TTC549 (cell line): ENCODE measurements at regions not wholly inside any gene's neighbourhood (a gene's known extent, or its start where the extent isn't known, plus 50 kb on each side); places are given as distances from the start of the nearest gene placed in this dataset.
"Not testable (repeated sequence)": the region's sequence is repeated elsewhere in the genome, so short reads cannot be mapped to it uniquely, and the experiment has no call there.

Experiments
- FAIRE-seq: peaks from 2 replicates; lab custom pipeline; 2012; peaks lifted over from hg19 to GRCh38; lab: Jason Lieb, UNC

DNA sequence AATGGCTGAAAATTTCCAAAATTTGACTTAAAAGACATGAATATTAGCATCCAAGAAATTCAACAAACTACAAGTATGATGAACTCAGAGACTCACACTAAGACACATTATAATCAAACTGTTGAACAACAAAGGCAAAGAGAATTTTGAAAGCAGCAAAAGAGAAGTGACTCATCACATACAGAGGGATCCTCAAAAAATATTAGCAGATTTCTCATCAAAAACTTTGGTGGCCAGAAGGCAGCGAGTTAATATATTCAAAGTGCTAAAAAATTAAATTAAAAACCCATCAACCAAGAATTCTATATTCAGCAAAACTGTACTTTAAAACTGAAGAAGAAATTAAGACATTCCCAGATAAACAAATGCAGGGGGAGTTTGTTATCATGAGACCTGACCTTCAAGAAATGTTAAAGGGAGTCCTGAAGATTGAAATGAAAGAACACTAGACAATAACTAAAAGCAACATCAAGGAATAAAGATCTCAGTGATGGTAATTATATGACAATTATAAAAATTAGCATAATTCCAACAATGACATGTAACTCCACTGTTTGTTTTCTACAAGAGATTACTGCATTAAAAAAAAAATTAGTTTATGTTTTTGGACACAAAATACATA is 150.0 kb downstream of the RNASET2 start:
- no peak for FAIRE-seq

DNA sequence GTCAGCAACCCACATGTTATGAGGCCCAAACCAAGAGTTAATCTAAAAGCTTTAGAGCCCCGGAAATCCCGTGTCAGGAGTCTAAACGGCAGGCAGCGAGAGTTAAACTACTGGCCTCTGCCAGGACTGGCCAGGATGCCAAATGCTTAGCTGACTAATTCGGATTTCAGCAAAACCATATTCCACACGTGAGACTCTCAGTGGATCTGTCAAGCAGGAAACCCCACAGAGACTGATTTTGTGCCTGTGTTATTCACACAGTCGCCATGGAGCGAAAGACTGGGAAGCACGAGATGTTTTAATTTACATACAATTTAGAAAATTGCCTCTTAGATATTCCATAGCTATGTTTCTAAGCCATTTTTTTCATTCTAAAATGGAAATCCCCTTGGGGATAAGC is 152.9 kb downstream of the RNASET2 start:
- FAIRE-seq, result no peak

DNA sequence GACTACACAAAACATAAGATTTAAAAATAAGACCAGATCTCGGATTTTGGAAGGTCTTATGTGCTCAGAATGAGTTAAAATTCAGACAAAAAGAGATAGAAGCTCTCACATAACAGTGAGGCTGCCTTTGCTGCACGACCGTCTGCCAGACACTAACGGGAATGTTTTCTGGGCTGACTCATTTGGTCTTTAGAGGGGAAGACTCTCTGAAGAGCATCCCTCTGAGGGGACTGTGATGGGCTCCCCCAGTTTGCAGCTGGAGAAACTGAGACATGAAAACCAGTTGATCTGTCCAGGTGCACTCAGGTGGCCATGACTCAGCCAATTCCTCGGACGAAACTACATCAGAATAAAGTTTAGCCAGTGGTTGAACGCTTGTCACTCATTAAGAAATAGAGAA is 153.9 kb downstream of the RNASET2 start:
- FAIRE-seq, result no peak

DNA sequence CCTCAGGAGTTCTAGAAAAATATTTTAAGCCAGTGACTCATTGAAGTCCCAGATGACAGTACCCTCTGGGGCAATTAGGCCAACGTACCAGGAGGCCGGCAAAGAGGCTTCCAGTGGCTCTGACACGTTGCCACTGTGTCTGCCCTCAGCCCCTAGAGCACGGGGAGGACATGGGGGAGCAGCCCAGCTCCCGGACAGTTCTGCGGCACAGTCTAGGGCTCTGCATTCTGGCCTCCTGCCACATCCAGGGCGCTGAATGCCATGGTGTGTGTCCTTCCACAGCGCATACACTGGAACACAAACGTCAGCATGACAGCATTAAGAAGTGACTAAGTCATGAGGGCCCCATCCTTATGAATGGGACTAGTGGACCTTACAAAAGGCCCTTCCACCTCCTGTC is 156.2 kb downstream of the RNASET2 start:
- no peak for FAIRE-seq

DNA sequence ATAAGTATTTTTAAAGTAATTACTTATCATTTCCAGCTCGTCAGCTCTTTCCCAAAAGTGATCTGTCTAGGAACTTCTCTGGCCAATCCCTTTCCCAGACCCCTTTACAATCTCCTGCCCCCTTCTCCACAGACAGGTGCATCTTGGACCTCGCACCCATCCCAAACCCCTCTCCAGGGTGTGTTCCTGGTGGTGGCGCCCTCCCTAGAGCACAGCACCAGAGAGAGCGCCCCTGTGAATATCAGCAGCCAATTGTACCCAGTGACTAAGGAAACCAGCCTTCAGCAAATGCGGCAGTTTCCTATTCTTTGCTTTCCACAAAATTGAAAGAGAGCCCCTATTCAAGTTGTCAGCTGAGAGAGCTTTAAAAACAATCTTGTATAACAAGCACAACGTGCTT is 157.7 kb downstream of the RNASET2 start:
- FAIRE-seq, result no peak

DNA sequence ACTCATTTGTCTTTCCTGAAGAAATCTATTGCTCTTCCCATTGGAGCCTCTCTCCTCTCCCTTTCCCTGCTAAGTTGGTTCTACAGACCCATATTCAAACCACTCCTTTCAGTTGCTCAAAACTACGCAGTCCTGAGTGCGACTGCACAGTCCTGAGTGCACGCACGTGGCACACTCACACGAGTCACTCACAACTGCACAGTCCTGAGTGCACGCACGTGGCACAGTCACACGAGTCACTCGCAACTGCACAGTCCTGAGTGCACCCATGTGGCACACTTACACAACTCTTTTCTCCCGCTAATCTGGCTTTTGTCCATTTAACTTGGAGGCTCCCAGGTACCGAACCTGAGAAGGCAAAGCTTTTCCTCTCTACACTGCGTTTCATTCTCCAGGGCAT is 159.7 kb downstream of the RNASET2 start:
- FAIRE-seq, result no peak

- no peak for FAIRE-seq
These were observed 160.5 kb downstream of the RNASET2 start for GRCh38 chr6:166795879-166796278.

DNA sequence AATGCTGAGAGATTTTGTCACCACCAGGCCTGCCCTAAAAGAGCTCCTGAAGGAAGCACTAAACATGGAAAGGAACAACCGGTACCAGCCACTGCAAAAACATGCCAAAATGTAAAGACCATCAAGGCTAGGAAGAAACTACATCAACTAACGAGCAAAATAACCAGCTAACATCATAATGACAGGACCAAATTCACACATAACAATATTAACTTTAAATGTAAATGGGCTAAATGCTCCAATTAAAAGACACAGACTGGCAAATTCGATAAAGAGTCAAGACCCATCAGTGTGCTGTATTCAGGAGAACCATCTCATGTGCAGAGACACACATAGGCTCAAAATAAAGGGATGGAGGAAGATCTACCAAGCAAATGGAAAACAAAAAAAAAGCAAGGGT is 163.8 kb upstream of the RPS6KA2 start:
- not testable (repeated sequence) for FAIRE-seq

GRCh38 chr6:166788846-166789529 is 161.9 kb upstream of the RPS6KA2 start:
- not testable (repeated sequence) for FAIRE-seq

DNA sequence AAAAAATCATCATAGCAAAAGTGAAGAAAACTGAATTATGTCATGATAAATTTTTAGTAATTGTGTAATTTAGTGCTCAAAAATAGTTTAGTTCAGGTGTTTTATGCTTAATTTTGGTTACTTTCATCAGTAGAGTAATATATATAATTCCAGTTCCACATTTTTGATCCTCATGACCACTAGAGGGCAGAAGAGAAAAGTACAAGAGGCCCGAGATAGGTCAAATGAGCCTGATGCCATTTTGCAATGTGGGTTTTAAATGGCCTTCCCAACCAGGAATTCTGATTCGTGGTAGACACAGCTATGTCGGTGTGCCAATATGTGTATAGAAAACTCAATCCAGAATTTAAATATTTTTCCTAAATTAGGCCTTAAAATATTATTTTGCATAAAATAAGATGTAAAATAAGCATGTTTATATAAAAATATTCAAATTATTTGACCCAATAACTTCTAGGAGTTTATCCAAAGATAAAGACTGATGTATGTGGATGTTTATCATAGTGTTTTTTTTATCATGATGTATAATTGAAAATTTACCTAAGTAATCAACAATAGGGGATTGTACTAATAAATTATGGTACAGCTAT is 159.7 kb upstream of the RPS6KA2 start:
- peak; percentile 76 for FAIRE-seq

- FAIRE-seq, result no peak
These were observed 158.1 kb upstream of the RPS6KA2 start for GRCh38 chr6:166785131-166785530.

GRCh38 chr6:166784691-166785090 is 157.6 kb upstream of the RPS6KA2 start:
- FAIRE-seq, result no peak

GRCh38 chr6:166782520-166782919 is 155.5 kb upstream of the RPS6KA2 start:
- FAIRE-seq, result no peak

DNA sequence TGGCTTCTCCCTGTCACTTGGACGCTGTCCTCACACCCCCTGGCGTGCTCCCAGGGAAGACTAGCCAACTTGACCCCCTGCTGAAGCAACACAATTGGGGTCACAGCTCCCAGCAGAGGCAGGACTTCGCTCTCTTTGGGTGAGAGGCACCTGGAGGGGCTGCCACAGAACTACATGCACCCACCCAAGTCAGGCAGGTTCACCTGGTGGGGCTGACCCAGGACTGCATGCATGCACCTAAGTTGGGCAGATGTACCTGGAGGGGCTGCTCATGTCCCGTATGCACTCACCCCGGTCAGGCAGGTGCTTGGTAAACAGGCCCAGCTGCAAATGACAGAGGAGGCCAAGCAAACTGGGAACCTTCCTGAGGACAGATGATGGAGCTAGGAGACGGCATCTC is 154.3 kb upstream of the RPS6KA2 start:
- FAIRE-seq, result no peak

- FAIRE-seq, result no peak
These were observed 153.1 kb upstream of the RPS6KA2 start for GRCh38 chr6:166779963-166780683.

DNA sequence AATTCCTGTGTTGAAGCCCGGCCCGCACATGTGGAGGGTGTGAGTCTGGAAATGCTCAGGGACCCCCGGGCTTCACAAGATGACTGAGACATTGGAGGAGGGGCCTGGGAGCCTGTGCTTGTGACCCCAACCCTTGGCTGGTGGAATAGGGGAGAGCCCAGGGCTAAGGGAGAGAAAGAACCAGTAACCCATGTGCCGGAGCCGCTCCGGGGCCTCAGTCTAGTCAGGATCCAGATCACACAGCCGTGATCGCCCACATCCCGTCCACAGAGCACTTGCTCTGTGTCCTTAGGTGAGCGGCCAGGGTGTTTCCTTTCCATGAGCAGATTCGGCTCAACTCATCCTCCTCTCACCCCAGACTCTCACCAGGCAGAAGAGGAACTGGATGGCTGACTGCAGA is 152.3 kb upstream of the RPS6KA2 start:
- FAIRE-seq, result no peak

DNA sequence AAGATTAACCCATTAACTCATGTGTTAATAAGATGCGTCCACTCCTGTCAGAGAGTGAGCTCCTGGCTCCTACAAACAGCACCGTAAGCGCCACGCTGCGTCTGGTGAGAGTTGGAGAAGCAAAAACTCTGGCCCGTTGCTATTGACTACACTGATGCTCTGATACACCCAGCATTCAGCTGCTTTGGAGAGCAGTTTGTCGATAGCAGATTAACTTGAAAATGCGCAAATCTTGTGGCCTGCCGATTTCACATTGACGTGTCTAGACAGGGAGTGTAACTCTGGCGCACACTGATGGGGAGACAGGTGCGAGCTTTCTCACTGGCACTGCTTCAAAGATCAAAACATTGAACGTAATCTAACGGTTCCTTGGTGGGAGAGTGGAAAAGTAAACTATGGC is 151.7 kb upstream of the RPS6KA2 start:
- no peak for FAIRE-seq

GRCh38 chr6:166778046-166778445 is 151.0 kb upstream of the RPS6KA2 start:
- FAIRE-seq, result no peak

GRCh38 chr6:166777096-166777630 is 150.1 kb upstream of the RPS6KA2 start:
- FAIRE-seq, result no peak

- no peak for FAIRE-seq
These were observed 149.5 kb upstream of the RPS6KA2 start for GRCh38 chr6:166776571-166776970.

- FAIRE-seq, result no peak
These were observed 148.8 kb upstream of the RPS6KA2 start for GRCh38 chr6:166775923-166776220.

DNA sequence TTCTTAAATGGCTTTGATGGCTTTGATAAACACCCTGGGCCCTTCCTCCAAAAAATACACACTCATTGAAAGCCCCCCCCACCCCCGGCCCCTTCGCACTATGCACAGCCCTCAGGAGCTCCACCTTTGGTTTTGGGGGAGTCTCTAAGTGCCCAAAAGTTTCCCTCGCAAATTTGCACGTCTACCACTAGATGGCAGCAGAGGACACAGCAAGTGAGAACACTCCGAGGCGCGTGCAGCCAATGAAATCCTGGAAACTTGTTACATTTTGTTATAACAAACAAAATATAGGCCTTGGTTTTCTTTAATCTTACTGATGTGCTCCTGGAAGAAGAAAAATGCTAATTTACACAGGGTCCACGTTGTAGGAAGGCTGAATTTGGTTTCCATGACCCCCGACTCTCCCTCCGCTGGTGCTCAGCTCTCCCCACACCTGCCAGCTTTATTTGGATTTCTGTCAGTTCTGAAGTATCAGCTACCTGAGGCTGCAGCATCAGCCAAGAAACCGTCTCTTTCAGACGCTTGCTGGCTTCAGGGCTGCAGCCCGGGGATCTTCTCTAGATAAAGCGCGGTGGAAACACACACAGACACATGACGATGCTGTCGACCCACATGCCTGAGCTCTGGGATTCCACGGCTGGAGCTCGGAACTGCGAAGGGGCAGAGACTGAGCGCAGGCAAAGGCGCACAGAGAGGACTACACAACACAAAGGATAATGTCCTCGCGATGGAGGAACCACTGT is 148.3 kb upstream of the RPS6KA2 start:
- no peak for FAIRE-seq
